ENCODE measurements at regions not wholly inside any gene's neighbourhood (a gene's known extent, or its start where the extent isn't known, plus 50 kb on each side); places are given as distances from the start of the nearest gene placed in this dataset.

DNA sequence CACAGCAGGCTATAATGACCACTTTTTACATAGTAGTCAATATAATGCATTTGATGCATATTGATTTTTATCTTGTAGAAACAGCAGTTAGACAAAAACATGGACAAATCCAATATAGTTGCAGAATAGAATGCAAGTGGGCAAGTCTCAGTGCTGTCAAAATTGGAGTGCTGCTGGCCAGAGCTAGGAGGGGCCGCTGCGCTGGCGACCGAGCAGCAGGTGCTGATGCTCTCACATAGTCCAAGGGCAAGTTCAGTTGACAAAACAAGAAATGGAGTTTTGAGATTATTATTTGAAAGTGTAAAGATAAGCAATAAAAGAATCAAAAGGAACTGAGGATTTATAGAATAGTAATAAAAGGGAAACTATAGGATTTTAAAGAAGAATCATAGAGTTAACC is 60.6 kb upstream of the CDK20 start:
- DNase-seq: no peak

DNA sequence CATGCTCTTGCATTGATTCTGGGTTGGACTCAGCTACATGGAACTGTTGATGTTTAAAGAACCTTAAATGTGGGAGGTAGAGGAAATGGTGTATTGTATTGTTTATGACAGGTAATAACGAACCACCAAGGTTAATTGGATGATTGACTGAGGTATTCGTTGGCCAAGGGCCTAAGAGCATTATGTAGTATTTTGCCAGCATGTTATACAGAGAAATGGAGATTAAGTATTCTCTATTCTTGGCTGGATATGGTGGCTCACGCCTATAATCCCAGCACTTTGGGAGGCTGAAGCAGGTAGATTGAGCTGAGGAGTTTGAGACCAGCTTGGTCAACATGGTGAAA is 59.0 kb upstream of the CDK20 start:
- DNase-seq: no peak

DNA sequence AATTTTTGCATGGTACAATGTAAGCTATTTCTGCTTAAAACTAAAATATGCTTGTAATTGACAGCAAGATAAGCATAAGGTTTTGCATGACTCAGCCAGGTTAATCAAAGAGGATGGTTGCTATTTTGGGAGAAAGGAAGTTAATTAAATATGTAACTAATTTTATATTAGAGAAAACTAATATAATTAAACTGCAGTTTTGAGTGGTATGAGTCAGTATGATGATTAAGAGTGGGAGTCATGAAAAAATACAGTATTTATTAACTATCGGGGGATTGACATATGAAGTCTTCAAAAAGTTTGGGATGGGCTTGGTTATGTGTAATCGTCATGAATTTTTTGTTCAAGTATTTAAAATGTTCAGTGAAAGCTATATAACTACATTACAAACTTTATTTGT is 54.0 kb upstream of the CDK20 start:
- no peak for DNase-seq

DNA sequence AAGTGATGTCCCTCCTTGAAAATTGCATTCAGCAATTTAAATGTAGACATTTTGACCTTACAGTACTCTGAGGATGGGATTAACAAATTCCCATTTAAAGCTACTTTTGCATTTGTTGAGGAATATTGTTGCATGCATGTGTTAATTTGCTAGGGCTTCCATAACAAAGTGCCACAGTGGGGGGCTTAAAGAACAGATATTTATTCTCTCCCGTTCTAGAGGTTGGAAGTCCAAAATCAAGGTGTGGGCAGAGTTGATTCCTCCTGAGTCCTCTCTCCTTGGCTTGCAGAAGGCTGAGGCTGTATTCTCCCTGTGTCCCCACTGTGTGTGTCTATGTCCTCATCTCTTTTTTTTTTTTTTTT is 51.8 kb upstream of the CDK20 start:
- DNase-seq: no peak

DNA sequence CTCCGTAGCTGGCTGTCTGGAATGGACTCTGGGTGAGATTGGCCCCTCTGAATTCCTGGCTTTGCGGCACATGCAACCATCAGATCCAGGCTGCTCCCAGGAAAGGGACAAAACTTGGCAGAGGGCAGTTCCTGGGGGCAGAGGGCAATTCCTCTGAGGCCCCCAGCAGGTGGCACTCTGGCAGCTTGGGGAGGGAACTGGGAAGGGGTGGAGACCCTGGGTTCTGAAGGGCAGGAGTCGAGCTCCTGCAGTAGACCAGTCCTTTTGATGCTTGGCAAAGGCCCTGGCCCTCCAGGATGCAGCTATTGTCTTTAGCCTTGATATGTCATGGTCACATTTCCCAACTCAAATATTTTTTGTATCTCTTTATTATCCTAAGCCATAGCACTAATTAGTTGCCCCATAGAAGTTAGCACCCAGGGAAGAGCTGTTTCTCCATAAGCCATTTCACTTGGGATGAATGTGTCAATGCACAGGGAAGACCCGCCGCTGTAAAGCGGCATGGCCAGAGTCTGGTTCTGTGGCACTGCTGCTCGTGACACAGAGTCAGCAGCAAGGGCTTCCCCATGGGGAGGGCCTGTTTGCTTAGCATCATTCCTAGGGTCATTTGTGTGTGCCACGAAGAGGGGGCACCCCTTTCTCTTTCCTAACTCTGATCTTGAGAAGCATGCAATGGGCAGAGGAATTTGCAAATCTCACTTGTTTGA is 51.2 kb upstream of the CDK20 start:
- DNase-seq: no peak

DNA sequence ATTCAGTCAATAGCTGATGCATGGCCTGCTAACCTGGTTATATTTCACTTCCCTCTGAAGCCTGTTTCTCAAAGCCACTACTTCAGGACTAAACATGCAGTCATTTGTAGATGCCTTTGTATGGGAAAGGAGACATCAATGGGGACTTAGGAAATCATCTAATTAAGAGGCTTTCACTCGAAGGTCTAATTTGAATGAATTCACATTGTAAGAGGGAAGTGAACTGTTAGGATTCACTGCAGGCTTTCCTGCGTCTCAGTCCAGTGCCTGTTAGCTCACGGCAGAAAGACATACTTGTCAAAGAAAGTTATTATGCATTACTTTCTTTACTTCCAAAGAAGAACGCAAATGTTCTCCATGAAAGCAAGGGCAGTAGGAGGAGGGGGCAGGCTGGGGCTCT is 50.6 kb upstream of the CDK20 start:
- no peak for DNase-seq

Data from anterior cingulate cortex (tissue), 58 donors.